ENCODE measurements at regions not wholly inside any gene's neighbourhood (a gene's known extent, or its start where the extent isn't known, plus 50 kb on each side); places are given as distances from the start of the nearest gene placed in this dataset.
"Not testable (repeated sequence)": the region's sequence is repeated elsewhere in the genome, so short reads cannot be mapped to it uniquely, and the experiment has no call there.

DNA sequence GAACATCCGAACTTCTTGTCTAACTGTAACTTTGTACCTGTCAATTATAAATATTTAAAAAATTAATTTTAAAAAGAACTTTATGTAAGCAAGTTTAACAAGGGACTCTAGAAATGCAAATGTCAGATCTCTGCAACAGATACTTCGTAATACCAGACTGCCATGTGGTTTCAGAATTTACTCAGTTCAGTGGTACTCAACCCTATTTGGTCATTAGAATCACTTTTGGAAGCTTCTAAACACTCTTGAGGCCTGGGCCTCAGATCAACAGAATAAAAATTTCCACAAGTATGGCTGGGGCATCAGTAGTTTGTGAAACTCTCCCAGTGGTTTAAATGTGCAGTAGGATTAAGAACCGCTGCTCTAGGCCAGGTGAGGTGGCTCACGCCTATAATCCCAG, 139.5 kb upstream of the SMYD2 start:
- DNase-seq (ENCODE audit: low read depth in 3 of 3, low spot score in 2 of 3), result no peak

DNA sequence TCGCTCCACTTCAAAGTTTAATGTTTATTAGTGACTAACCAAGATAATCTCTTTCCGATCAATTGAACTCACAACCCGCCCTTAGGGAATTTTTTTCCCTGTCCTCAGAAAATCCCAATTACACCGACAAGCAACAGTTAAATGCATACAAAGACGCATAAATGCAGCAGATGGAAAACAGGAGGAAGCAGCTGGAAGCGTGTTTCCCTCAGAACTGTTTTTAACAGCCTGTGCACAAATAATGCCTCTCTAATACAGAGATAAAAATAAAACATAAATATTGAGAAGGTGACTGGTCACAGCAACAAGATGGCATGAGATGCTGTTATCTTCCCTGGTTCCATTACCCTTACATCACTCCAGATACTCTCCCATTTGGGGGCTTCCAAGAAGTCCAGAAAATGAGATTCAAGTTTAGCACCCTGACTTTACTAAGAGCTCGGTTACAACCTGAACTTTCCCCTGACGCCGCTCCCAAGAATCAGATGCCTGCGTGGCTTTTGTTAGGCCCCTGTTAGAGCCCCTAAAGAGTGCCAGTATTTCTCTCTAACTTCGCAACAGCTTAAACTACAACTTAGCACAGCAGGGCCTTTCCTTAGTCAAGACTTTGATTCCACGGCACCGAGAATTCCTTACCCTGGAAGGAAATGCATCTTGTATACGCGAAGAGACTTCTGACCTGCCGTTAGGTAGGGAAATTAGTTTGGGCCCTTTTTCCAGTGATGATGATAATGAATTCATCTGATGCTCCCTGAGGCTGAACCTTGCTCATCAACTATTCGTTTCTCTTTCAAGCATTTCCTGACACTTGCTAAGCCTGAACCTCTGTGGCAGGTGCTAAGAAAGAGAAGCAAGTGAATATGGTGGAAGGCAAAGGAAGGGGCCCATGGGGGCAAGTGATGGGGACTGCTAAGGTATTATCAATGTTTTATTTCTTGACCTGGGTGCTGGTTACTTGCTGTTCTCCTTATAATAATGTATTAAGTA, 137.7 kb upstream of the SMYD2 start:
- DNase-seq (ENCODE audit: low read depth in 3 of 3, low spot score in 2 of 3), result no peak

DNA sequence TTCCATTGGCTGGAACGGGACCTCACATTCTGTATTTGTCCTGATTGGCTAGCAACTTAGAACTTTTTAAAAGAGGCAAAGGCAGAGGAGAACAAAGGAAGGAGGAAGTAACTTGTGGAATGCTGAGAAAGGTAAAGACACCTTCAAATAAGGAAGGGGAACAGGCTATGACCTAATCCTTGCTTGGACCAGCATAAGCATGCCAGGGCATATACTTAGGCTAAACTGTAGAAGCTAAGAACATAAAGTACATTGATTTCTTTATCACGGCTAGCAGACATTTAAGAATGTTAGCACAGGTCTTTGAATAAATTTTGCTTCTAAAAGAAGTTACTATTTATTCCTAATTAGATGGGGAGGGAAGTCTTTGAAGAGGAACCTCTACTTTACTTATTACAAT, 136.4 kb upstream of the SMYD2 start:
- DNase-seq (ENCODE audit: low read depth in 3 of 3, low spot score in 2 of 3), result not testable (repeated sequence)

DNA sequence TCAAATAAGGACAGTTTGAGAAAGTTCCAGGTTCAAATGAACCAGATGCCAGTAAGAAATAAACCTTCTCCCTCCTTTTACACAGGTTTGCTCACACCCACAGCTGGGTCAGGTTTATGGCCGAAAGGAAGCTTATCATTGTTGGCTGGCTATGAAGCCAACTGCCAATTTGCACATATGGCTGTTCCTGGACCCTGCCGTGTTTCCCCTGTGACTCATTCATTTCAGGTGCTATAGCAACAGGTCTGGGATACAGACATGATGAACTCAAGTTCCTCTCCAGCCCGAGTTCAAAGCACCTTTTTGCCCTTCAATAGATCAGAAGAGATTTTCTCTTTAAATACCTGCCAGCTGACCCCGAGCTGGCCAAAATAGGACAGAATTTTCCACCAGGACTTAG, 134.4 kb upstream of the SMYD2 start:
- no peak for DNase-seq (ENCODE audit: low read depth in 3 of 3, low spot score in 2 of 3)

DNA sequence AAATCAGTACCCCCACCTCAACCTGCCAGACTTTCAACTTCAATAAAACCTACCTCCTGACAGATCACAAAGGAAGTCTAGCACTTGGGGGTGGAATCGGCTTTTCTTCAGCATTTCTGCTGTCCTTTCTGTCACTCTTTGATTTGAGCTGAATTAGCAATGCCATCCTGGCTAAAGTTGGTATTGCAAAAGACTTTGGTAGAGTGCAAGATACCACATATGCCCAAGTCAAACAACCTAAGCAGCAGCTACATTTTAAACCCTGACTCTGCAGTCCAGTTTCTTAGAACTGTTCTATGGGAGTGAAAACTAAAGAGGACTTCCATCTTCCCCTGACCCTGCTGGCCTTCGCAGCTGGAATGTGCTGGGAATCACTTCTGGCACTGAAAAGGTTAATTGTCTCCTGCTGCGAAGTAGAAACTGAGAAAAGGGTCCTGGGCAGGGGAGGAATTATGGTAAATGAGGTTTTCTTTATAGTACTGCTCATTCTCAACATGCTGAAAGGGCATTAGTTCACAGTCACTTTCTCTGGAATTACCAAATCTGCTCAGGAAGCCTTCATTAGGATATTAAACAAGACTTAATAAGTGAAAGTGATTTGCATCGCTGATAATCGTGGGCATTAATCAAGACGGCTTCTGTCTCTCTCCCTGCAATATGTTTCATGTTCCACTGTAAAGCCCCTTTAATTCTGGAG, 126.2 kb upstream of the SMYD2 start:
- DNase-seq (ENCODE audit: low read depth in 3 of 3, low spot score in 2 of 3), result no peak

DNA sequence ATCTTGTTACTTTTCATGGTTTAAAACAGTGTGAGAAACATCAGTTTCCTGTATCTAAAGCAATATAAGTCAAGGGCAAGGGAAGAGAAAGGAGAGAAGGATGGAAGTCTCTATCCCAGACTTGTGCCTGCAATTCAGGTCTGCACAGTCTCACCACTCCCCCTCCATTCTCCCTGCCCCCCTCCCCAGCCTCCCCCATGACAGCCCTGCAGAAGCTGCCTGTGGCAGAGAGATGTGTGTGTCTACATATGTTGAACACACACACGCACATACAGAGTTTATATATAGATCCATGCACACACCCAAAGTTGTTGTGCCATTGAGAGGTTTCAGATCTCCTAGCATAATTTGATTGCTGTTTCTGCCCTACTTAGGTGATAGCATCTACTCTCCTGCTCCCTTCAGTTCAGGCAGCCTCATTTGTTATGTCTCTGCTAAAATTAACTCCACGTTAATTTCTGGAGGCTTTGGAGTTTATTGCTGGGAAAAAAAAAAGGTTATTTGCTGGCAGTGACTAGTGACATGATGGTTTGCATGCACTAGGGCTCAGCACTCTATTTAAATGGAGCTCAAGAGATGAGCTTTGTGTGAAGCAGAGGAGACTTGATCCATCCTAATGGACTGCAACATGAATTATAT, 124.9 kb upstream of the SMYD2 start:
- no peak for DNase-seq (ENCODE audit: low read depth in 3 of 3, low spot score in 2 of 3)

DNA sequence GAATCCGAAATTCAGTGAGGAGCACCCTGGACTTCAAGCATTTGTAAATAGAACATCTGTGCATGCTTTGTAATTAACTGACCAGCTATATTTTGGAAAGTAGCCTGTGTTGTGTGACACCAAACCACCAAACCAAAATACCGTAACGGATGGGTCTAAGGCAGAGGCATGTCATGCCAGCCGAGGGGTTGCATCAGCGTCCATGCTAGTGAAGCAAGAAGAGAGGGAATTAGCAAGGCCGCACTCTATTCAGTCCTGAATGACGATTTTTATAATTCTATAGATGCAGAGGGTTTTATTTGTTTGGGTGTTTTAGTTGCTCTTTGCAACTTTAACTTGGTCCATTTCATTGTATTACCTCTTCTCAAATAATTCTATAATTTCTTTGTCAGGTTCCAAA, 116.8 kb upstream of the SMYD2 start:
- DNase-seq (ENCODE audit: low read depth in 3 of 3, low spot score in 2 of 3), result no peak

DNA sequence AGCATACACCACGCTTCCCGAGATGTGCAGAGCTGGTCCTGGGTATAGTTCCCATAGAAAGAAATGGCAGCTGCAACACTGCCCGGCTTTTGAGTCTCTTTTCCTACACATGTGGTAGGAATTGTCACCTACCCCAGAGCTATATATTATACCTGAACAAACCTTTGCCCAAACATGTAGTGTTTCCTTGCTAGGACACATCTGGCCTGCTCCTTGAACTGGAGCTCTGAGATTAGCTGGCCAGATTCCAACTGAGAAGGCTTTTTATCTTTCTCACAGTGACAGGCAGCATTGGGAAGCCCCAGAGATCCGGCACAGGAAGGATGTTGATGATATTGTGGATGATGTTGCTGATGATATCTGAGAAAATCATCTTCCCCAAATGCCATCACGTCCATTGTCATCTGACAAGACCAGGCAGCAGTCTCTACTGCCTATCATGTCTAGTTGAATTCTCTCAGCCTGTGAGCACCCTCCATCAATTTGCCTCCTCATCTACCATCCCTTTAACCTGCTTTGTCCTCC, 115.0 kb upstream of the SMYD2 start:
- no peak for DNase-seq (ENCODE audit: low read depth in 3 of 3, low spot score in 2 of 3)

DNA sequence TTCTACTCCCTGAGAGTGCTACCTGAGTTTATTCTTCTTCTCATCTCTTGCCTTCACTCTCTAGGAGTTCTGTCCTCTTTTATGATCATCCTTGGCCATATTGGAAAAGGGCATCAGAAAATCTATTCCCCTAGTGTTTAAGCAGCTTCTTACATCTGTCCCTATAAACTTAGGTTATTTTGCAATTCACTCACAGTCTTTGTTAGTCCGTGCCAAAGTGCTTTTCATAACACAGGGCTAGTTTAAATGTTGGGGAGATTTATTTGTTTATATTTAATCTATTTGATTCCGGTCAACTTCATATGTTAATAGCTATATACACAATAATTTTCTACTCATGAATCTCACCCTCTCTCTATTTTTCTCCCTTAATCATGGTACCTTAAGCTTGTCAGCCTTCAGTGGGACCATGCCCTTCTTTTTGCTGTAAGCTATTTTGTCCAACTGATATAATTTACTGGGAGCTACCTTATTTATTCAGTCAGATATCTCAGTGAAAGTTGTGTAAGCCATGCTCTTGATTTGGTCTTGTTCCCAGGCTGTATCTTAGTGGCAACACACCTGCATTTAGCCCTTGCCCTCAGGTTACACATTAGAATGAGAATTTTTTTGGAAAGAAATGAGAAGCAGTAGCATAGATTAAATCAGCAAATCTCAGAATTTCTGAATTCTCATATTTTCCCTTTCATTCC, 106.3 kb upstream of the SMYD2 start:
- DNase-seq (ENCODE audit: low read depth in 3 of 3, low spot score in 2 of 3), result no peak

DNA sequence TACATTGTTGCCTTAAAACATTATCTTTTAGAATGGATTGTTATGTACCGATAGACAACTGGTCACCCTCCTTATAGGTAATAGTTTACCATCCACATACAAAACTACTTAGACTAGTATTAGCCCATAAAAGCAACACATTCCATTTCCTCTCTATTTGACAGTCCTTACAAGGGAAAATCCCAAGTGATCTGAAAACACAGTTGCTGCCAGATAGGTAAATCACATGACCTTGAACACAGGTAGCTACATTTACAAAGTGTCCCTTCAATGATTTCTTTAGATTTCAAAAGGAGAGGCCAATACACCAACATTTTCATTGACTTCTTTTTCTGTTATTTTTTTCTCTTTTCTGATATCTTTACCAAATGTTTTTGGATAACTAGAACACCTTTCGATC, 102.9 kb upstream of the SMYD2 start:
- DNase-seq (ENCODE audit: low read depth in 3 of 3, low spot score in 2 of 3), result no peak

DNA sequence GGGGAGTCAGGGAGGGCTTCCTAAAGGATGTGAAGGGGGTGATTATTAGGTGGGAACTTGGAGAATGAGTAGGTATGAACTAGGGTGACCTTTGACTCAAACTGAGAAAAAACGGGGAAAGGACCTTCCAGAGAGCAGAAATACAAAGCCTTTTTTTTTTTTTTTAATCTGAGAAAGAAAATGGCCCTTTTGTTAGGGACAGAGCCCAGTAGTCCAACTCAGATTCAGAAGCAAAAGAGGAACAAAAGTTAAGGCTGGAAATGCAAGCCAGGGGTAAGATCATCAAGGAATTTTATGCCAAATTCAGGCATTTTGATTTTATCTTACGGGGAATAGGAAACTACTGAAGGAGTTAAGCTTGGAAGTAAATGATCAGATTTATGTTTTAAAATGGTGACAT, 96.0 kb upstream of the SMYD2 start:
- DNase-seq (ENCODE audit: low read depth in 3 of 3, low spot score in 2 of 3), result no peak

DNA sequence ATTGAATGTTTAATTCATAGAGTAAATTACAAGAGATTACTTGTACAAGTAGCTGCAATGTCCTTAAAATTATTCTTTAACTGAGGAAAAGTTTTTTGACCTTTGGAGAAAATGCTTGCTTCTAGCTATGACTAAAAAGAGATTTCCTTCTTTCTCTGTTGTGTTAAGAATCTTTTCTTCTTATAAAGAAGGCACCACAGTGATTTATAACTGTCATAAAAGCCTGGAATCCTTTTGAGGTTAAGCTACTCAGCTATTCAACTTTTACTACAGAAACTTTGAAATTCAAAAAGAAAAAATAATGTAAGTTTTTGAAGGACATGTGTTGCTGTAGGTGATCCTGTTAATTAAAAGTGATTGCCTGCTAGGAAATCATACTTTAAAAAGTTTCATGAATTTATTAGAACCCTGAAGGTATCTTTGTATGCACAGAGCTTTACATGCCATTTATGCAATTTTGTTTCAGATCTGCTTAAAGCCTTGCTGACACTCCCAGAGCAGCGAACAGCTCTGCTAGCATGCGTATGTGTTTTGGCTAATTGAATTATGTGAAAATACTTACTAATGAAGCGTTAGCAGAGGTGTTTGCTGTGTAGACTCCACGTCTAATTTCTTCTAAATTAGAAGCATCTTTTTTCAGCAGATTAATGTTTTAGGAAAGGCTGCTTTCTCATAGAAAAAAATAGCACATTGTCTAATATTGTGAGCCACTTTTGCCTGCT, 94.7 kb upstream of the SMYD2 start:
- DNase-seq (ENCODE audit: low read depth in 3 of 3, low spot score in 2 of 3), result no peak

DNA sequence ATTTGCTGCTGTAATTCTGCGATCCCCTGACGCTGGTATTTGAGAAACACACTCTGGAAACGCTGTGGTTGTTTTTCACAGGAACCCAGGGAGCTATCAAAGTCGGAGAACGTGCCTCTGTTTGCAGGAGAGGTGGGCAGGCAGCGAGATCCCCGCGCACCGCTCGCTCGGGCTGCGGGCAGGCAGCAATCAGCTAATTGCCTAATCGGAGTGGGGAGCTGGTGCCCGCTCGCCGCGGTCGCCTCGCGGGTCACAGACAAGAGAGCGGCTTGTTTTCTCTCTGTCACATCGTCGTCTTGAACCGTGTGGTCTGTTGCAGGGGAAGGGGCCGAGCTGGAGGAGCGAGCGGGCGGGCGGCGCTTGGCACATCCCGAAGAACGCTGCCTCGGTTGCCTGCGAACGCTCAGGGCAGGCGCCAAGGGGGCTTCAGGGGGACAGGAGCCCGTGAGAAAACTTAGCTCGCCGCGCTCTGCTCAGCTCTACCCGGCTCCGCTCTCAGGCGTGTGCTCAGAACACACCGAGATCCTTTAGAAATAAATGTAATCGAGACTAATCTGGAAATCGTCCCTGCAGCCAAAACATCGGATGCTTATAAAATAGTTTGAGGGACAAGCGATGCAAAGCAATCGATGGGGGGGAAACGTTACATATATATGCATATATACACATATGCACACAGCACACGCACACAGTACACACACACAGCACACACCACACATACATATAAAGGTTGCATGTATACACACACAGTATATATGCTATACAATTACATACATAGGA, 93.6 kb upstream of the SMYD2 start:
- DNase-seq (ENCODE audit: low read depth in 3 of 3, low spot score in 2 of 3), result no peak

DNA sequence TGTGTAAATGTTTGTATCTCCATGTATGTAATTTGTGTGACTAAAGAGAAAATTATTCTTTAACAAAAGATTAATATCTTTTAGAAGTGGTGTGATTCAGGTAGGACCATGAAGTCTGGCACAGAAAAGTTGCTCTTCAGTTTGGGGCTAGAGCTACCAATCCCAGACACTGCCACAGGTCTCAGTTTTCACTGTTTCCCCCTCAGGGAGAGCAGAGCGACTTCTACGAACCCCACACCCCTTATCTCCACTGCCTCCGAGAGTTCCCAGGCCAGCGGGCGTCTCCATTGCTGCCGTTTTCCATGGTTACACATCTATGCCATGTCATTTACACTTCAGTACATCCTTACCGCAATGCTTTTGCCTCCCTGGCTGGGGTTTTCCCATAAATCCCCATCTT, 93.0 kb upstream of the SMYD2 start:
- no peak for DNase-seq (ENCODE audit: low read depth in 3 of 3, low spot score in 2 of 3)

DNA sequence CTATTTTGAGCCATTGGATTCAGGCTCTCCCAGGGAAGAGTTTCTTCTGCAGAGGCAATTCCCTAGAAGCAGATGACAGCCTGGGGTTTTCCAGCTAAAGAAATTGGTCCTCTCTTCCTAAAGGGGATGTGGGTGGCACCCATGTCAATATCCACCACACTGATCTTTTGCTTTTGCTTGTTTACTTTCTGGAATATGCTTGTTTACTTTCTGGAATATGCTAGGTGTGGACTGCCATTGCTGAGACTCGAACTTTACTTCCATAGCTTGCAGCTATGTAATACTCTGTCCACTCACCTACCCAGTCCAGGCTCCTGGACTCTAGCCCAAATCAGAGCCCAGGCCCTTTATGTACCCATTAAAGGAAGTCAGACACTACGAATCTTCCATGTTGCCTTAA, 92.1 kb upstream of the SMYD2 start:
- DNase-seq (ENCODE audit: low read depth in 3 of 3, low spot score in 2 of 3), result no peak

DNA sequence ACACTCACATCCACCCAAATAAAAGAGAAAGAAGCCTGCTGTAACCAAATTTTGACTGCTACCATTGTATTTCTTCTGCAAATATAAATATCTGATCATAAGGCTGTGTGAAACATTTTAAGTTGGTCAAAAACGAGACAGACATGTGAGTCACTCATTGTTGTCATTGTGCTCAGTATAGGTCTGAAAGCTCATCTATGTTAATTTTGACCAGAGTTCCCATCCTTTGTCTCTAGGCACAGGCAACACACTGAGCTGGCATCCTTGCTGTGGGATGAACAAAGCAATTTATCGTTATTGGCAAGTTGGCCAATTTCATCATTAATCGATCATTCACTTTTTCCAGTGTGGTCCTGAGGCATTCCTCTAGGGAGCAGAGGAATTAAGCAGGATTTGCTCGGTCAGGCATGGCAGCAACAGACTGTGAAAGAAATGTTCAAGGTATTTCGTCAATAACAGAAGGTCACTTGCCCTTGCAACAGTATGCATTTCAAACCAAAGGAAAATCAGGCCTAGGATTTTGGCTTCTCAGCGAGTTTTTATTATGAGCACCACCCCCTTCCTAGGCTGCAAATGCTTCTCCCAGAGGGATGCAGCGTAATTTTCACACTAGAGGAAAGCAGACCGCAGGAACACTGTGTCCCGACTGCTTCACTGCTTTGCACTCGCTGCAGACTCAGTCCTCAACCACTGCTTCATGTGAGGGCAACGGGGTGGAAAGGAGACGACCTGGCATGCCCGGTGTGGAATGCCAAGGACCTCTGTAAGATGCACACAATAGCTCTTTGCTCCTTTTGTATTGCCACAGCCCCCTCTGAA, 87.9 kb upstream of the SMYD2 start:
- DNase-seq (ENCODE audit: low read depth in 3 of 3, low spot score in 2 of 3), result no peak

DNA sequence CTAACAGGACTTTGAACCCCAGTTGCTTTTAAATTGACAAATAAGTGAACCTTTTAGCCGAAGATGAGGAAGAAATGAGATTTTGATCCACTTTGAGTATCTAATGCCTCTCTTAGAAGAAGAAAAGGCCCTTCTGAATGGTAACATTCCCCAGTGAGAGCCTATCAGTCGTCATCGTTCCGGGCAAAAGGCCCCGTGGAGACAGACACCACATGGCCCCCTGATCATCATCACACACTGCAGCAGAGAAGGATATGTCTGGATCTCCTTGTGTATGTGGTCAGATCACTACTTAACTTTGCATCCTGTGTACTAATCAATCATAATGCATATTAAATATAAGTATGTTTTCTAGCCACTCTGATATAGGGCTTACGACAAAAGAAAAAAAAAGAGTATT, 87.3 kb upstream of the SMYD2 start:
- DNase-seq (ENCODE audit: low read depth in 3 of 3, low spot score in 2 of 3), result no peak

DNA sequence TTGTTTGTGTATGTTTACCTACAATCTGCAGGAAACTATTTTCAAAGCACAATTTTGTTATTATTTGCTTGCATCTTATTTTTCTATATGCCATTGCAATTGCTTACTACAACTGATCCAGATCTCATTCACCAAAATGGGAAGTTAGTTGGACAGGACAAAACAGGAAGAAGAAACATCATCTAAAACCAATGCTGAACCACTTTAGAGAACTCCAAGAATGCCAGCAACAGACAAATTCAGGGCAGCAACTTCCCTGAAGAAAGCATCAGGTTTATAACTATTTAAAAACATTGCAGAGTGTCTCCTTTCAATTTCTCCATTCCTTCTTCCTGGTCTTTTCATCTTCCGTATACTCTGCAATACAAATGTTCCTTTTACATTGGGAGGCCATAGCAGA, 82.4 kb upstream of the SMYD2 start:
- no peak for DNase-seq (ENCODE audit: low read depth in 3 of 3, low spot score in 2 of 3)

DNA sequence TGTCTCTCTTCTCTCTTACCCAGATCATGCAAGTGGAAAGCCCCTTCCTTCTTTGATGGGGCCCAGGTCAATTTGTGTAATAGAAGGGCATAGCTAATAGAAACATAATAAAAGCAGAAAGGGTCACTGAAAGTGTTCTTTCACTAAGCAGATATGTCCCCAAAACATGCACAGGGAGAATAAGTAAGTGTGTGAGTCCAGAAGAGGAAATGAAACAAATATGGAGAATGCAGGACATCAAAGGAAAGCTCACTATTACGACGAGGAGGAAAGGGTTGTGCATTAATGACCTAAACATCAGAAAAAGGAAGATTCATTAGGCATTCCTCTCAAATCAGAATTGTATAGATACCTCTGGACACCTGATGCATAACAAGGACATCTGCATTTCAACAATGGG, 81.4 kb upstream of the SMYD2 start:
- DNase-seq (ENCODE audit: low read depth in 3 of 3, low spot score in 2 of 3), result no peak

Measured in right renal cortex interstitium (tissue), 3 donors.